Body of pancreas (tissue), 4 donors: ENCODE measurements at regions not wholly inside any gene's neighbourhood (a gene's known extent, or its start where the extent isn't known, plus 50 kb on each side); places are given as distances from the start of the nearest gene placed in this dataset.

ENCODE experiments used
- POLR2A ChIP-seq, 3 donors: fragments of 450-650 bp; IDR thresholded peaks; one replicate each; pipeline ENCODE4 v1.6.1; 2016; ENCODE audit warnings: antibody characterized with exemption in 3 of 3, mild to moderate bottlenecking in 2 of 3
- TF ChIP-seq, protein P1 (sequence below), 7 experiments: fragments of 450-650 bp in 4 of 7; fragments of 200-600 bp in 3 of 7; sonication (generic) in 3 of 7; IDR thresholded peaks; one replicate each; pipeline ENCODE4 v1.5.1; 2016 to 2019; ENCODE audit warnings: antibody characterized with exemption in 7 of 7

DNA sequence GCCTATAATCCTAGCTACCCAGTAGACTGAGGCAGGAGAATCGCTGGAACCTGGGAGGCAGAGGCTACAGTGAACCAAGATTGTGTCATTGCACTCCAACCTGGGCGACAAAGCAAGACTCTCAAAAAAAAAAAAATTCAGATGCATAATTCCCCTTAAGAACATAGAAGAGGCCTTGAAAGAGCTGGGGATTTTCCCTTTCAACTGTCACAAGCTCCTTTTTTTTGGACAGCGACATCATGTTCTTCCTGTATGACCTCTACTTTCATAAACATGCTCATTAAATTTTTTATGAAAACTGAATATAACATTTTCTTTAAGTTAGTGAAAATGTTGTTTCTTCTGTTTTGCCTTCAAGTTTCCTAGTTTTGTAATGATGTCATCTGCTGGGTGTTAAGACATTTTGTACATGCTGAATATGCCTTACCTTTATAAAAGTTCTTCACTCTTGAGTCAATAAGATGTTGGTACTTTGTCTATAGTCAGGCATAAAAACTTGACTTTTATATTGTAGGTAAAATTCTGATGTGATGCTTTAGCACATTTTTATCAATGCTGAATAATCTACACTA is 76.0 kb downstream of the PTHLH start:
- TF ChIP-seq POLR2A (IDR thresholded peaks at IDR 0.05) = no peak
- TF ChIP-seq, protein P1, sequence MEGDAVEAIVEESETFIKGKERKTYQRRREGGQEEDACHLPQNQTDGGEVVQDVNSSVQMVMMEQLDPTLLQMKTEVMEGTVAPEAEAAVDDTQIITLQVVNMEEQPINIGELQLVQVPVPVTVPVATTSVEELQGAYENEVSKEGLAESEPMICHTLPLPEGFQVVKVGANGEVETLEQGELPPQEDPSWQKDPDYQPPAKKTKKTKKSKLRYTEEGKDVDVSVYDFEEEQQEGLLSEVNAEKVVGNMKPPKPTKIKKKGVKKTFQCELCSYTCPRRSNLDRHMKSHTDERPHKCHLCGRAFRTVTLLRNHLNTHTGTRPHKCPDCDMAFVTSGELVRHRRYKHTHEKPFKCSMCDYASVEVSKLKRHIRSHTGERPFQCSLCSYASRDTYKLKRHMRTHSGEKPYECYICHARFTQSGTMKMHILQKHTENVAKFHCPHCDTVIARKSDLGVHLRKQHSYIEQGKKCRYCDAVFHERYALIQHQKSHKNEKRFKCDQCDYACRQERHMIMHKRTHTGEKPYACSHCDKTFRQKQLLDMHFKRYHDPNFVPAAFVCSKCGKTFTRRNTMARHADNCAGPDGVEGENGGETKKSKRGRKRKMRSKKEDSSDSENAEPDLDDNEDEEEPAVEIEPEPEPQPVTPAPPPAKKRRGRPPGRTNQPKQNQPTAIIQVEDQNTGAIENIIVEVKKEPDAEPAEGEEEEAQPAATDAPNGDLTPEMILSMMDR (IDR thresholded peaks at IDR 0.05) = no peak
